Ovary (tissue), 3 donors: ENCODE measurements at regions not wholly inside any gene's neighbourhood (a gene's known extent, or its start where the extent isn't known, plus 50 kb on each side); places are given as distances from the start of the nearest gene placed in this dataset.

Experiments
- CTCF ChIP-seq, 3 donors: fragments of 450-650 bp in 2 of 3; fragments of 200-600 bp in 1 of 3; IDR thresholded peaks; one replicate each; pipeline versions ENCODE4 v1.5.1 to v1.8.0; 2016 to 2022; ENCODE audit warnings: antibody characterized with exemption in 3 of 3, mild to moderate bottlenecking in 1 of 3
- POLR2A ChIP-seq: fragments of 450-650 bp; IDR thresholded peaks from one replicate; pipeline ENCODE4 v1.6.1; 2017; ENCODE audit warnings: antibody characterized with exemption, mild to moderate bottlenecking, moderate library complexity
- donor health status: DM: no; HTN: no; CAD: no.

DNA sequence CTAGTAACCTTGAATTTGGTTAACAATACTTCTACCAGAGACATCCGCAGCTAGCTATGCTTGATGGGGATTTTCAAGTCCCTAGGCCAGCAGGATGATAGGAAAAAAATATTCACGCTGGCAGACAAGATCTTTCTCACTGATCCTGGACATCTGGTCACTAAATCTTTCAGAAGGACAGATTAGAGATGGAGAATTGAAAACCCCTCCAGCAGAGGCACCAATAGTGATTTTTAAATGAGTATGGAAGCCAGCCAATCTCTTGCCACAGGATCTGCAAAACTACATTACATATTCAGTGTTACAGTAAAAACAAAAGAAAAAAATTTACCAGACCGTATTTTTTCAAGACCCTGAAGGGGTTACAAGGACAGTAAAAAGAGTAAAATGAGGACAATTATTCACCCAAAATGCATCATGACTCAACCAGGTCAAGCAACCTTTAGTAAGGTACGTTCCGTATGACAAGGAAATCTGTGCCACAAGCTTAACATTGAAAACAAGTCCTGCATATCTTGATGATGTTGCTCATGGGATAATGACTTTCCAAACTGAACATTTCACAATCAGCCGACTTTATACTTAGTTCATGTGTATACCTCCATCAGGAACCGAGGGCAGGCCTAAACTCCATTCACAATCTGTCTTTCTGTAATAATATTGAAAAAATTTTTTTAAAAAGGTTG, 239.5 kb downstream of the GXYLT1 start:
- no peak for TF ChIP-seq CTCF (IDR thresholded peaks at IDR 0.05)
- TF ChIP-seq POLR2A: no peak
